ENCODE measurements at regions not wholly inside any gene's neighbourhood (a gene's known extent, or its start where the extent isn't known, plus 50 kb on each side); places are given as distances from the start of the nearest gene placed in this dataset.

GRCh38 chr2:191543708-191544107, 134.2 kb upstream of the NABP1 start:
- TF ChIP-seq, protein P1, sequence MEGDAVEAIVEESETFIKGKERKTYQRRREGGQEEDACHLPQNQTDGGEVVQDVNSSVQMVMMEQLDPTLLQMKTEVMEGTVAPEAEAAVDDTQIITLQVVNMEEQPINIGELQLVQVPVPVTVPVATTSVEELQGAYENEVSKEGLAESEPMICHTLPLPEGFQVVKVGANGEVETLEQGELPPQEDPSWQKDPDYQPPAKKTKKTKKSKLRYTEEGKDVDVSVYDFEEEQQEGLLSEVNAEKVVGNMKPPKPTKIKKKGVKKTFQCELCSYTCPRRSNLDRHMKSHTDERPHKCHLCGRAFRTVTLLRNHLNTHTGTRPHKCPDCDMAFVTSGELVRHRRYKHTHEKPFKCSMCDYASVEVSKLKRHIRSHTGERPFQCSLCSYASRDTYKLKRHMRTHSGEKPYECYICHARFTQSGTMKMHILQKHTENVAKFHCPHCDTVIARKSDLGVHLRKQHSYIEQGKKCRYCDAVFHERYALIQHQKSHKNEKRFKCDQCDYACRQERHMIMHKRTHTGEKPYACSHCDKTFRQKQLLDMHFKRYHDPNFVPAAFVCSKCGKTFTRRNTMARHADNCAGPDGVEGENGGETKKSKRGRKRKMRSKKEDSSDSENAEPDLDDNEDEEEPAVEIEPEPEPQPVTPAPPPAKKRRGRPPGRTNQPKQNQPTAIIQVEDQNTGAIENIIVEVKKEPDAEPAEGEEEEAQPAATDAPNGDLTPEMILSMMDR (IDR thresholded peaks at IDR 0.05; ENCODE audit: insufficient read depth, low read length, severe bottlenecking) = no peak
- FAIRE-seq = no peak
- Histone ChIP-seq H3K36me3 (ENCODE audit: control insufficient read depth, insufficient read depth, low read length) (no peaks in the 10 kb centered on the region), H3K4me3 (ENCODE audit: low read depth, low read length) (no peak overlapping the region), H3K27me3 (ENCODE audit: control insufficient read depth, insufficient read depth, low read length) (no peaks in the 10 kb centered on the region)
- no peak for DNase-seq (ENCODE audit: low read depth)

- Histone ChIP-seq H3K4me3 (ENCODE audit: low read depth, low read length) (no peak overlapping the region), H3K27me3 (ENCODE audit: control insufficient read depth, insufficient read depth, low read length) (no peaks in the 10 kb centered on the region), H3K36me3 (ENCODE audit: control insufficient read depth, insufficient read depth, low read length) (no peaks in the 10 kb centered on the region)
- DNase-seq (ENCODE audit: low read depth) (peak; percentile 74), FAIRE-seq (no peak)
- TF ChIP-seq, protein P1 (IDR thresholded peaks at IDR 0.05; ENCODE audit: insufficient read depth, low read length, severe bottlenecking) = no peak
Measured at GRCh38 chr2:191544461-191545062, 133.4 kb upstream of the NABP1 start.

DNA sequence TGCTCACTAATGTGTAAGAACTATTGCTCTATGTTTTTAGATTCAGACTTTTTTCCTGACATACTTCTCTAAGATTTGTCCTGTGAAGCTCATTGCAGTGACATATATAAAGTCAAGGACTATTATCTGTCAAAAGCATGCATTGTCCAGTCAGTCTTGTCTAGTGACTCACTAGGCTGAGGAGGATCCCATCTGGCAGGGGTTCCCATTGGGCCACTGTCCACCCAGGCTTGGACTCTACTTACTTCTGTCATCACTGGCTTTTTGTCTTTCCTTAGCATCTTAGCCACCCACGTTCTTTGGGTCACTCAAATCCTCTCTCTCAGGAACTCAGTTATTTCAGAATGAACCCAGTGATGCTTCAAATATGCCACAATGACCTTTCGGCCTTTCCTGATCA, 132.6 kb upstream of the NABP1 start:
- no peaks in the 10 kb centered on the region for H3K36me3 ChIP-seq (ENCODE audit: control insufficient read depth, insufficient read depth, low read length)
- no peak for DNase-seq (ENCODE audit: low read depth)
- peak; percentile 7 for FAIRE-seq
- H3K4me3 ChIP-seq (ENCODE audit: low read depth, low read length) = no peak overlapping the region
- TF ChIP-seq, protein P1 (IDR thresholded peaks at IDR 0.05; ENCODE audit: insufficient read depth, low read length, severe bottlenecking) = no peak
- H3K27me3 ChIP-seq (ENCODE audit: control insufficient read depth, insufficient read depth, low read length) = no peaks in the 10 kb centered on the region

GRCh38 chr2:191552066-191552465, 125.9 kb upstream of the NABP1 start:
- no peak for FAIRE-seq

DNA sequence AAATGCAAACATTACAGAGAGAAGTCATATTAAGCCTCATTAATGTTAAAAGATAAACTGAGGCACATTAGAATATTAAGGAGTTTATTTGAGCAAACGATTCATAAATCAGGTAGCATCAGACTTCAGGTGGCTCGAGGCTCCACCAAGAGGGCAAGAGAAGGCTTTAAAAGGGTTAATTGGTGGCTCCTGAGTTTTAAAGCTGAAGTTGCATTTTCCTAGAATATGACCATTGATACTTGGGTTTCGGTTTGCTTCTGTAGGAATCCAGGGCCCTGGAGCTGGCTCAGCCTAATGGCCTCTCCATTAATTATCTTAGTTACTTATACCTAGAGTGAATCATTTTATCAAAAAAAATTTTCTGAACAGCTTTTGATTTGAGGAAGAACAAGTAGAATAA, 123.7 kb upstream of the NABP1 start:
- Histone ChIP-seq H3K27me3 (ENCODE audit: control insufficient read depth, insufficient read depth, low read length) (no peaks in the 10 kb centered on the region), H3K36me3 (ENCODE audit: control insufficient read depth, insufficient read depth, low read length) (no peaks in the 10 kb centered on the region), H3K4me3 (ENCODE audit: low read depth, low read length) (no peak overlapping the region)
- DNase-seq (ENCODE audit: low read depth) (no peak), FAIRE-seq (no peak)
- TF ChIP-seq, protein P1 (IDR thresholded peaks at IDR 0.05; ENCODE audit: insufficient read depth, low read length, severe bottlenecking) = no peak

More at GRCh38 chr2:191552066-191552465, 125.9 kb upstream of the NABP1 start:
- Histone ChIP-seq H3K36me3 (ENCODE audit: control insufficient read depth, insufficient read depth, low read length) (no peaks in the 10 kb centered on the region), H3K4me3 (ENCODE audit: low read depth, low read length) (no peak overlapping the region), H3K27me3 (ENCODE audit: control insufficient read depth, insufficient read depth, low read length) (no peaks in the 10 kb centered on the region)
- DNase-seq (ENCODE audit: low read depth) = peak; percentile 54
- TF ChIP-seq, protein P1 (IDR thresholded peaks at IDR 0.05; ENCODE audit: insufficient read depth, low read length, severe bottlenecking) = no peak
